BE2C (cell line): ENCODE measurements at regions not wholly inside any gene's neighbourhood (a gene's known extent, or its start where the extent isn't known, plus 50 kb on each side); places are given as distances from the start of the nearest gene placed in this dataset.
"Not testable (repeated sequence)": the region's sequence is repeated elsewhere in the genome, so short reads cannot be mapped to it uniquely, and the experiment has no call there.

Source experiments
- DNase-seq: peaks from one replicate; pipeline ENCODE4 v3.0.0-alpha.2; 2020
- H3K27me3 ChIP-seq: fragments of 250-450 bp; sonication (Bioruptor Pico); 2 replicates; pipeline ENCODE4 v1.5.1; 2020; ENCODE audit warnings: mild to moderate bottlenecking
- H3K36me3 ChIP-seq: fragments of 250-450 bp; sonication (Bioruptor Pico); 2 replicates; pipeline ENCODE4 v1.5.1; 2020; ENCODE audit warnings: mild to moderate bottlenecking
- H3K4me1 ChIP-seq: fragments of 250-450 bp; sonication (Bioruptor Pico); 2 replicates; pipeline ENCODE4 v1.5.1; 2020
- H3K4me3 ChIP-seq: 2 replicates; pipeline ENCODE4 v1.5.1; 2011; ENCODE audit warnings: low read depth, low read length
- H3K9me3 ChIP-seq: fragments of 250-450 bp; sonication (Bioruptor Pico); 2 replicates; pipeline ENCODE4 v1.5.1; 2020
- TF ChIP-seq, protein P1 (sequence below): IDR thresholded peaks from 2 replicates; pipeline ENCODE4 v1.5.1; 2012; ENCODE audit warnings: mild to moderate bottlenecking, low read depth, low read length

- TF ChIP-seq, protein P1, sequence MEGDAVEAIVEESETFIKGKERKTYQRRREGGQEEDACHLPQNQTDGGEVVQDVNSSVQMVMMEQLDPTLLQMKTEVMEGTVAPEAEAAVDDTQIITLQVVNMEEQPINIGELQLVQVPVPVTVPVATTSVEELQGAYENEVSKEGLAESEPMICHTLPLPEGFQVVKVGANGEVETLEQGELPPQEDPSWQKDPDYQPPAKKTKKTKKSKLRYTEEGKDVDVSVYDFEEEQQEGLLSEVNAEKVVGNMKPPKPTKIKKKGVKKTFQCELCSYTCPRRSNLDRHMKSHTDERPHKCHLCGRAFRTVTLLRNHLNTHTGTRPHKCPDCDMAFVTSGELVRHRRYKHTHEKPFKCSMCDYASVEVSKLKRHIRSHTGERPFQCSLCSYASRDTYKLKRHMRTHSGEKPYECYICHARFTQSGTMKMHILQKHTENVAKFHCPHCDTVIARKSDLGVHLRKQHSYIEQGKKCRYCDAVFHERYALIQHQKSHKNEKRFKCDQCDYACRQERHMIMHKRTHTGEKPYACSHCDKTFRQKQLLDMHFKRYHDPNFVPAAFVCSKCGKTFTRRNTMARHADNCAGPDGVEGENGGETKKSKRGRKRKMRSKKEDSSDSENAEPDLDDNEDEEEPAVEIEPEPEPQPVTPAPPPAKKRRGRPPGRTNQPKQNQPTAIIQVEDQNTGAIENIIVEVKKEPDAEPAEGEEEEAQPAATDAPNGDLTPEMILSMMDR = no peak
- H3K9me3 ChIP-seq = no peaks in the 10 kb centered on the region
- no peaks in the 10 kb centered on the region; the same call in 1 of the 2 replicates for H3K27me3 ChIP-seq
- H3K4me1 ChIP-seq = no peaks in the 10 kb centered on the region
- no peak overlapping the region for H3K4me3 ChIP-seq
- no peaks in the 10 kb centered on the region for H3K36me3 ChIP-seq
- no peak for DNase-seq
Measured at GRCh38 chr4:112077743-112078142, 67.5 kb upstream of the FAM241A start.

DNA sequence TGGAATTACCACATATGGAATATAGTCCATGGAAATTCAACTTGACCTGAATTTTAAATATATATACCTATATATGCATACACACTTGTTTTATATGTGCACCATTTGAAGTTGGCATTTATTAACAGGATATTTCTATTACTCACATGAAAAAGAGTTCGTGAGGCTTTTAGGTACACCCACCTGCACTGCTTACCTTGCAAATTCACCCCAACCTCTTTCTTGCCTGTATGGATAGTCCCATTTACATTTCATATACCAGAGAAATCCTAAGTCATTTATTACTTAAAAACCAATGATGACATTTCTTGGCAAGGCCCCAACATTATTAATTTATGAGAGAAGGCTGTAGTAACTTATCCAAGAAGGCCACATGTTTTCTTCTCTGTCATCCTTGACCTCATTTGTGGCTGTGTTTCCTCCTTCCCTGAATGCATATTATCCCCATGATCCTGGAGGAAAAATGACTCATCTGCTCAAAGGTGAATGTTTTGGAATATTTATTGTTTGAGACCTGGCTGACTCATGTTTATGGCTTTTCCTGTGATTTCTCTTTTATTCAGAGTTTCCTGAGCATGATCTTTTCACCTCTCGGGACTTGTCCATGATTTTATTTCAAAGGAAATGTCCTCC is 62.2 kb upstream of the FAM241A start:
- no peaks in the 10 kb centered on the region for H3K4me1 ChIP-seq
- H3K9me3 ChIP-seq = no peaks in the 10 kb centered on the region
- no peaks in the 10 kb centered on the region for H3K36me3 ChIP-seq
- TF ChIP-seq, protein P1 = no peak
- no peak overlapping the region for H3K4me3 ChIP-seq
- DNase-seq = no peak
- no peaks in the 10 kb centered on the region; the same call in 1 of the 2 replicates for H3K27me3 ChIP-seq

- DNase-seq = no peak
- H3K4me1 ChIP-seq = no peaks in the 10 kb centered on the region
- no peaks in the 10 kb centered on the region for H3K9me3 ChIP-seq
- no peaks in the 10 kb centered on the region for H3K36me3 ChIP-seq
- TF ChIP-seq, protein P1 = no peak
- H3K4me3 ChIP-seq = no peak overlapping the region
- H3K27me3 ChIP-seq = no peaks in the 10 kb centered on the region; the same call in 1 of the 2 replicates
Measured at GRCh38 chr4:112083587-112084347, 61.5 kb upstream of the FAM241A start.

DNA sequence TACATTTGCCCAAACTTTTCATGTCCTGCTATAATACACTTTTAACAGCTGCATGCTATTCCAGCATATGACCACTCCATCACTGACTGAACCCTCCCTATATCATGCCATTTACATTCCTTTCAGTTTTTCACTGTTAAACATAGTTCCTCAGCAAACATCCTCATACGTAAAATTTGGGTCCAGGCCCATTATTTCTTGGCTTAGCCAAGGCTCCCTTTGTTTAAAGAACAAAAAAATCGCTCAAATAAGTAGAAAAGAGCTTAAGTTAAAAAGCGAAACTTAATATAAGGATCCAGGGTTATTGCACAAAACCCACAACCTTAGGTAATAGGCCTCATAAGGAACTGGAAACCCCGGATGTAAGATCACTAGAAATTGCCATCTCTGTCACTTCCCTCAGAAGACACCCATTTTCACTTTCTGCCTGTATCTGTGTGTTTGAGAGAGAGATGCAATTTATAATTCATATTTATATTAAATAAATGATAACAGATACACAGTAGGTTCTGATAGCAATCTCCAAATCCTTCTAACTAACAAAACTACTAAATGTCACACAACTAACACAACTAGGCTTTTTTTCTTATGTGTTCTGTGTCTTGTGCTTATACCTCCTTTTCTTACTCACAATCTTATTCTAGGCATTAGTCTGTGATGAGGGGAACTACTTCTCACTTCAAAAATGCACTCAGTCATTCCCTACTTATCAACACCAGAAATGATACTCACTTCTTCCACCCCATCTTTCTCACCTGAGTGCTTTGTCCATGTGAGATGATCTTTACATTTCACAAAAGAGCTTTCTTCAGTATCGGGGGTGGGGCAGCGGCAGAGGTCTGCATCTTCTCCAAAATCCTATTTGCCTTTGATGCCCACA is 59.9 kb upstream of the FAM241A start:
- H3K4me3 ChIP-seq = no peak overlapping the region
- TF ChIP-seq, protein P1 = no peak

GRCh38 chr4:112086036-112086434 is 59.2 kb upstream of the FAM241A start:
- Histone ChIP-seq H3K36me3 (no peaks in the 10 kb centered on the region), H3K4me1 (no peaks in the 10 kb centered on the region), H3K27me3 (no peaks in the 10 kb centered on the region), H3K9me3 (no peaks in the 10 kb centered on the region), H3K4me3 (no peak overlapping the region)
- no peak for DNase-seq
- TF ChIP-seq, protein P1 = no peak

More for the DNA sequence above, 59.9 kb upstream of the FAM241A start:
- H3K9me3 ChIP-seq = no peaks in the 10 kb centered on the region
- DNase-seq = no peak
- no peaks in the 10 kb centered on the region for H3K36me3 ChIP-seq
- H3K4me1 ChIP-seq = no peaks in the 10 kb centered on the region
- H3K27me3 ChIP-seq = no peaks in the 10 kb centered on the region

DNA sequence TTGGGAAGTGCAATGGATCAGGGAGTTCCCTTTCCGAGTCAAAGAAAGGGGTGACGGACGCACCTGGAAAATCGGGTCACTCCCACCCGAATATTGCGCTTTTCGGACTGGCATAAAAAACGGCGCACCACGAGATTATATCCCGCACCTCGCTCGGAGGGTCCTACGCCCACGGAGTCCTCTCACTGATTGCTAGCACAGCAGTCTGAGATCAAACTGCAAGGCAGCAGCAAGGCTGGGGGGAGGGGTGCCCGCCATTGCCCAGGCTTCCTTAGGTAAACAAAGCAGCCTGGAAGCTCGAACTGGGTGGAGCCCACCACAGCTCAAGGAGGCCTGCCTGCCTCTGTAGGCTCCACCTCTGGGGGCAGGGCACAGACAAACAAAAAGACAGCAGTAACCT is 58.6 kb upstream of the FAM241A start:
- H3K27me3 ChIP-seq, DNase-seq, H3K9me3 ChIP-seq, H3K36me3 ChIP-seq, H3K4me1 ChIP-seq, H3K4me3 ChIP-seq: not testable (repeated sequence)

DNA sequence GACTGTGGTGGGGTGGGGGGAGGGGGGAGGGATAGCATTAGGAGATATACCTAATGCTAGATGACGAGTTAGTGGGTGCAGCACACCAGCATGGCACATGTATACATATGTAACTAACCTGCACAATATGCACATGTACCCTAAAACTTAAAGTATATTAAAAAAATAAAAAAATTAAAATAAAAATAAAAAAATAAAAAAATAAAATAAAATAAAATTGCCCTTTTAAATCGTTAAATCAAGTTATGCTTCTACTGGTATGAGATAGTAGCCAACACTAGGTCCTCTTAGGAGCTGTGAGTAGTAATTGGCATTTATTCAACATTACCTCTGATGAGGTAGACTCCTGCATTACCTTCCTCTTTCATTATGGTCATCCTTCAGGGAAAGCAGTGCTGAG is 52.9 kb upstream of the FAM241A start:
- H3K27me3 ChIP-seq, H3K9me3 ChIP-seq, DNase-seq, H3K36me3 ChIP-seq, H3K4me3 ChIP-seq, H3K4me1 ChIP-seq: not testable (repeated sequence)
